ENCODE measurements at regions not wholly inside any gene's neighbourhood (a gene's known extent, or its start where the extent isn't known, plus 50 kb on each side); places are given as distances from the start of the nearest gene placed in this dataset.

DNA sequence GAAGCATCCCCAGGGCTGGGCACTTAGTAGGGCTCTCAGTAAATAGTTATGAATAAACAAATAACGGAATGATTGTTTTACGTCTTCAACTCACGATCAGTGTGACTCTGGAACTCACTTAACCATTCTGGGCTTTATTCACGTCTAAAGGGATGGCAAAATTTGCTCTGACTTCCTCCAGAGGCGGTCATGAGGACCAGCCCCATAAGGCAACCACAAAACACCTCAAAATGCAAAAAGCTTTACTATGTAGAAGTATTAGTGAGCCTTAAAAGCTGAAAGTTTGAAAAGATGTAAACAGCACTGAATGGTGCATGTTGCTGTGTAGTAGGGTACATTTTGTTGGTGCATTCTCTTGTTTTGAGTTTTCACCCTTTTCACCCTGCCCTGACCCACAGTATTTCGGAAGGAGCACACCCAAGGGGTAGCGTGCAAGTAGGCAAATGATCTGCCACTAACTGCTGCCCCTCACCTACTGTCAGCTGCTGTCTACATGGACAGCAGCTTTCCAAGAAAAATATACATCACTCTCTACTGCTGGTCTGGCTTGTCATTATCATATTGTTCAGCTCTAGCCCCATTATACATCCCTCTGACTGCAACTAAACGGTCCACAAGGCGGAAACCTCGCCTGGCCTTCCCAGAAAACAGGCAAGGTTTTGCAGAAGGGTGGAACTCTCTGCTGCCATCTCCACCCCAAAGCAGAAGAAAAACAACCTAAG lies 308.5 kb upstream of the PROK2 start:
- Histone ChIP-seq H3K4me1 (ENCODE audit: control insufficient read depth, low read depth, low read length) (no peaks in the 10 kb centered on the region), H2AK5ac (ENCODE audit: low read length) (no peak overlapping the region), H3K4me3 (ENCODE audit: low read length) (no peak overlapping the region), H3K9ac (ENCODE audit: low read length) (no peak overlapping the region), H2BK5ac (ENCODE audit: low read length) (no peak overlapping the region), H3K79me2 (ENCODE audit: control insufficient read depth, insufficient read depth, low read length) (no peaks in the 10 kb centered on the region), H3K79me1 (ENCODE audit: low read length) (no peaks in the 10 kb centered on the region), H4K5ac (ENCODE audit: low read length) (no peak overlapping the region), H3K56ac (ENCODE audit: low read length) (no peak overlapping the region), H3K4ac (ENCODE audit: low read depth, low read length) (no peak overlapping the region), H2BK120ac (ENCODE audit: low read depth, low read length) (no peak overlapping the region), H2BK15ac (replicated peaks; ENCODE audit: low read depth) (no peak overlapping the region), H3K18ac (ENCODE audit: low read length) (no peak overlapping the region), H3K27ac (ENCODE audit: low read depth, low read length) (no peak overlapping the region), H3K27me3 (ENCODE audit: insufficient read depth, low read length, poor library complexity) (no peaks in the 10 kb centered on the region), H3K4me2 (ENCODE audit: low read length) (no peak overlapping the region), H3K23ac (ENCODE audit: low read length) (no peak overlapping the region), H4K8ac (ENCODE audit: low read depth, low read length) (no peak overlapping the region), H3K36me3 (ENCODE audit: control insufficient read depth, insufficient read depth, low read length) (no peaks in the 10 kb centered on the region)
- WGBS (ENCODE audit: extremely low coverage, insufficient coverage, low lambda C conversion rate): no CpG with 5 or more reads among the region's 10 CpGs
- DNase-seq: no peak

DNA sequence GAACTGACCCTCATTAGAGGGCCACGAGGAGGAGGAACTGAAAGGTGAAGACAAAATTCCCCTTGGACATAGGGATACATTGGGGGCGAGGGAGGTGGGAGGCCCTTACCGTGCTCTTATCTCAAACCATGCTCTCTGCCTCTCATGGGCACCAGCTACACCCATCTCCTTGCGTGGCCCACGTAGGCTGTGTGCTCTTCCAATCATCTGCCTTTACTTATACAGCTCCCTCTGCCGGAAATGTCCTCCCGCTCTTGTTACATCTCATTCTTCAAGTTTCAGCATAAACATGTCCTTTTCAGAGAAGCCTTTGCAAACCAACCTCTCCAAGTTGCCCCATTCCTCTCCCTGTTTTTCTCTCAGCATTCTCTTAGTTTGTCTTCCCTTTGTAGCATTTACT lies 307.8 kb upstream of the PROK2 start:
- H2BK5ac ChIP-seq (ENCODE audit: low read length): no peak overlapping the region
- H3K79me1 ChIP-seq (ENCODE audit: low read length): no peaks in the 10 kb centered on the region
- H2BK15ac ChIP-seq (replicated peaks; ENCODE audit: low read depth): no peak overlapping the region
- no CpG with 5 or more reads among the region's 7 CpGs for WGBS (ENCODE audit: extremely low coverage, insufficient coverage, low lambda C conversion rate)
- no peak overlapping the region for H2BK120ac ChIP-seq (ENCODE audit: low read depth, low read length)
- no peak overlapping the region for H2AK5ac ChIP-seq (ENCODE audit: low read length)
- no peak overlapping the region for H4K5ac ChIP-seq (ENCODE audit: low read length)
- H3K23ac ChIP-seq (ENCODE audit: low read length): no peak overlapping the region
- no peak overlapping the region for H3K4me3 ChIP-seq (ENCODE audit: low read length)
- no peaks in the 10 kb centered on the region for H3K79me2 ChIP-seq (ENCODE audit: control insufficient read depth, insufficient read depth, low read length)
- no peaks in the 10 kb centered on the region for H3K27me3 ChIP-seq (ENCODE audit: insufficient read depth, low read length, poor library complexity)
- H3K18ac ChIP-seq (ENCODE audit: low read length): no peak overlapping the region
- H4K8ac ChIP-seq (ENCODE audit: low read depth, low read length): no peak overlapping the region
- no peak overlapping the region for H3K9ac ChIP-seq (ENCODE audit: low read length)
- H3K56ac ChIP-seq (ENCODE audit: low read length): no peak overlapping the region
- H3K36me3 ChIP-seq (ENCODE audit: control insufficient read depth, insufficient read depth, low read length): no peaks in the 10 kb centered on the region
- H3K4me1 ChIP-seq (ENCODE audit: control insufficient read depth, low read depth, low read length): no peaks in the 10 kb centered on the region
- peak; percentile 40 for DNase-seq
- no peak overlapping the region for H3K27ac ChIP-seq (ENCODE audit: low read depth, low read length)
- no peak overlapping the region for H3K4ac ChIP-seq (ENCODE audit: low read depth, low read length)
- no peak overlapping the region for H3K4me2 ChIP-seq (ENCODE audit: low read length)

DNA sequence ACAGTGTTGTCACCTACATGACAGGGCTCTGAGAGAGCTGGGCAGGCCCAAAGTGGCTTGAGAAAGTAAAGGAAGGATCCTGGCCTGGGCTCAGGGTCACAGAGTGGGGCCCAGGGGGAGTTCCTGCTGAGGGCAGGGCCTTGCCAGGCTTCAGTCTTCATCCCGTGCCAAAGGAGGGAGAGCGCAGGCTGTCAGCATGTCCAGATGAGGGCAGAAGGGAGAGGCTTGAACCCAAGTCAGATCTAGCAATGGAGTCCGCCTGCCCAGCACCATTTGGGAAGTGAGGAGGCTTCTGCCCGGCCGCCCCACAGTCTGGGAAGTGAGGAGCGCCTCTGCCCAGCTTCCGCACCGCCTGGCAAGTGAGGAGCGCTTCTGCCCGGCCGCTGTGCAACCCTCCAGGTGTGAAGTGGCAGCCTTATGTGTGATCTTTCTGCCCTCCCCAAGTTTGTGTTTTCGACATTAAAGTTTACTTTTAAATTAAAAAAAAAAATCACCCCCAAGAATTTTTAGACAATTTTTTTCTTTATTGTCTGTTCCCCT lies 303.6 kb upstream of the PROK2 start:
- H3K4me1 ChIP-seq (ENCODE audit: control insufficient read depth, low read depth, low read length): no peaks in the 10 kb centered on the region
- H3K56ac ChIP-seq (ENCODE audit: low read length): no peak overlapping the region
- no peak overlapping the region for H3K4ac ChIP-seq (ENCODE audit: low read depth, low read length)
- no peak overlapping the region for H2AK5ac ChIP-seq (ENCODE audit: low read length)
- no peaks in the 10 kb centered on the region for H3K36me3 ChIP-seq (ENCODE audit: control insufficient read depth, insufficient read depth, low read length)
- no CpG with 5 or more reads among the region's 12 CpGs for WGBS (ENCODE audit: extremely low coverage, insufficient coverage, low lambda C conversion rate)
- no peak overlapping the region for H2BK15ac ChIP-seq (replicated peaks; ENCODE audit: low read depth)
- H3K18ac ChIP-seq (ENCODE audit: low read length): no peak overlapping the region
- no peak overlapping the region for H4K5ac ChIP-seq (ENCODE audit: low read length)
- peak; percentile 10 for DNase-seq
- H3K79me1 ChIP-seq (ENCODE audit: low read length): no peaks in the 10 kb centered on the region
- H2BK5ac ChIP-seq (ENCODE audit: low read length): no peak overlapping the region
- no peak overlapping the region for H3K4me3 ChIP-seq (ENCODE audit: low read length)
- no peak overlapping the region for H3K23ac ChIP-seq (ENCODE audit: low read length)
- H4K8ac ChIP-seq (ENCODE audit: low read depth, low read length): no peak overlapping the region
- H3K9ac ChIP-seq (ENCODE audit: low read length): no peak overlapping the region
- no peak overlapping the region for H2BK120ac ChIP-seq (ENCODE audit: low read depth, low read length)
- no peak overlapping the region for H3K27ac ChIP-seq (ENCODE audit: low read depth, low read length)
- H3K79me2 ChIP-seq (ENCODE audit: control insufficient read depth, insufficient read depth, low read length): no peaks in the 10 kb centered on the region
- H3K27me3 ChIP-seq (ENCODE audit: insufficient read depth, low read length, poor library complexity): no peaks in the 10 kb centered on the region
- no peak overlapping the region for H3K4me2 ChIP-seq (ENCODE audit: low read length)

DNA sequence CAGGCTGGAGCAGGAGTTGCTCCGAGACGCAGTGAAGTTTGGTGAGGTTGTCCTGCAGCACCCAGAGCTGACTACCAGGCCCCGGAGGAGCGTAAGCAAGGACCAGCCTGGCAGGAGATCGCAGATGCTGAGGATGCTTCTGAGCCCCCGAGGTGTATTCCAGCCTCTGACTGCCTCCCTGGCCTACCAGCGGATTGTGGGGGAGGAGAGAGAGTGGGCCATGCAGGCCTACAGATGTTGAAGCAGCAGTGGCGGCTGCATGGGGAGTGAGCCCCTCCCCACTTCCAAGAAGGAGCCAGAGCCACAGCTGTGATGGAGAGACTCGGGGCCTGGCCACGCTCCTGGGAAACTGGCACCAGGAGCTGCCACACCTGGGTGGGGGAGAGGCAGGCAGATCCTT lies 302.5 kb upstream of the PROK2 start:
- no peak for DNase-seq
- Histone ChIP-seq H2BK120ac (ENCODE audit: low read depth, low read length) (no peak overlapping the region), H3K27me3 (ENCODE audit: insufficient read depth, low read length, poor library complexity) (no peaks in the 10 kb centered on the region), H3K79me2 (ENCODE audit: control insufficient read depth, insufficient read depth, low read length) (no peaks in the 10 kb centered on the region), H4K8ac (ENCODE audit: low read depth, low read length) (no peak overlapping the region), H3K9ac (ENCODE audit: low read length) (no peak overlapping the region), H3K4ac (ENCODE audit: low read depth, low read length) (no peak overlapping the region), H3K4me1 (ENCODE audit: control insufficient read depth, low read depth, low read length) (peaks cover 2% of the 10 kb centered on the region), H3K56ac (ENCODE audit: low read length) (no peak overlapping the region), H2BK5ac (ENCODE audit: low read length) (no peak overlapping the region), H2BK15ac (replicated peaks; ENCODE audit: low read depth) (no peak overlapping the region), H3K18ac (ENCODE audit: low read length) (no peak overlapping the region), H3K4me2 (ENCODE audit: low read length) (no peak overlapping the region), H3K79me1 (ENCODE audit: low read length) (no peaks in the 10 kb centered on the region), H3K27ac (ENCODE audit: low read depth, low read length) (no peak overlapping the region), H3K36me3 (ENCODE audit: control insufficient read depth, insufficient read depth, low read length) (no peaks in the 10 kb centered on the region), H3K23ac (ENCODE audit: low read length) (no peak overlapping the region), H4K5ac (ENCODE audit: low read length) (no peak overlapping the region), H2AK5ac (ENCODE audit: low read length) (no peak overlapping the region), H3K4me3 (ENCODE audit: low read length) (no peak overlapping the region)
- WGBS (ENCODE audit: extremely low coverage, insufficient coverage, low lambda C conversion rate): no CpG with 5 or more reads among the region's 10 CpGs

DNA sequence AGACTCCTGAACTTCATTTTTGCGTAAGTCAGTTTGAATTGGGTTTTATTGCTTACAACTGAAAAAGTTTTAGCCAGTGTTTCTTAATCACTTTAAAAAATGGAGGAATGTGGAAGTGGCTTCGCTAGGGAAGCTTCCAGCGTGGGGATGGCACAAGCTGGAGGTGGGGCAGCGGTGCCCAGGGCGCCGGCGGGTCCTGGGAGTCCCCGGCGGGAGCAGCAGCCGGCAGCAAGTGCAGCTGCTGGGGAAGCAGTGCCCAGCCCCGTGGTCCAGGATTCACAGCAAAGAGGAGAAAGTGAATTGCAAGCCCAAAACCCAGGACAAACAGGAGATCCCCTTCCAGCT lies 301.8 kb upstream of the PROK2 start:
- Histone ChIP-seq H2BK5ac (ENCODE audit: low read length) (no peak overlapping the region), H3K27me3 (ENCODE audit: insufficient read depth, low read length, poor library complexity) (no peaks in the 10 kb centered on the region), H2AK5ac (ENCODE audit: low read length) (no peak overlapping the region), H3K56ac (ENCODE audit: low read length) (no peak overlapping the region), H3K4me1 (ENCODE audit: control insufficient read depth, low read depth, low read length) (peaks cover 2% of the 10 kb centered on the region), H3K27ac (ENCODE audit: low read depth, low read length) (no peak overlapping the region), H2BK15ac (replicated peaks; ENCODE audit: low read depth) (no peak overlapping the region), H4K8ac (ENCODE audit: low read depth, low read length) (no peak overlapping the region), H3K9ac (ENCODE audit: low read length) (no peak overlapping the region), H3K79me2 (ENCODE audit: control insufficient read depth, insufficient read depth, low read length) (no peaks in the 10 kb centered on the region), H2BK120ac (ENCODE audit: low read depth, low read length) (no peak overlapping the region), H3K23ac (ENCODE audit: low read length) (no peak overlapping the region), H3K4ac (ENCODE audit: low read depth, low read length) (no peak overlapping the region), H3K18ac (ENCODE audit: low read length) (no peak overlapping the region), H3K4me3 (ENCODE audit: low read length) (no peak overlapping the region), H3K79me1 (ENCODE audit: low read length) (no peaks in the 10 kb centered on the region), H3K4me2 (ENCODE audit: low read length) (no peak overlapping the region), H4K5ac (ENCODE audit: low read length) (no peak overlapping the region), H3K36me3 (ENCODE audit: control insufficient read depth, insufficient read depth, low read length) (no peaks in the 10 kb centered on the region)
- WGBS (ENCODE audit: extremely low coverage, insufficient coverage, low lambda C conversion rate): no CpG with 5 or more reads among the region's 11 CpGs
- DNase-seq: no peak

Data from mesendoderm (in vitro differentiated cells).